ENCODE measurements at regions not wholly inside any gene's neighbourhood (a gene's known extent, or its start where the extent isn't known, plus 50 kb on each side); places are given as distances from the start of the nearest gene placed in this dataset.

DNA sequence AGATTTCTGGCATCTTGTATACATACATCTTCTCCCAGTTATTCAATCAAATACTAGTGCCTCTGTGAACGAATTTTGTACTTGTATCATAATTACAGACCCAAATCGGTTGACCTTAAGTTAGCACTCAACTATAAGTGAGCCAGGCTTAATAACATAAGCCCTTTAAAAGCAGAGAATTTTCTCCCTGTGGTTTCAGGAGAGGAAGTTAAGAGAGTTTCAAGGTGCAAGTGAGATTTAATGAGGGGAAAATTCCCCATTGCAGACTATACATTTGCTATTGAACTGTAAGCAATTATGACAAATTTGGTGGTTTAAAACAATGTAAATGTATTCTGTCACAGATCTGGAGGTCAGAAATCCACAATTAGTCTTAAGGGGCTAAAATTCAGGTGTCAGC lies 261.9 kb upstream of the NREP start:
- H3K79me2 ChIP-seq: no peaks in the 10 kb centered on the region
- no peak for TF ChIP-seq EZH2 (IDR thresholded peaks at IDR 0.05; ENCODE audit: borderline replicate concordance)
- TF ChIP-seq, protein P1, sequence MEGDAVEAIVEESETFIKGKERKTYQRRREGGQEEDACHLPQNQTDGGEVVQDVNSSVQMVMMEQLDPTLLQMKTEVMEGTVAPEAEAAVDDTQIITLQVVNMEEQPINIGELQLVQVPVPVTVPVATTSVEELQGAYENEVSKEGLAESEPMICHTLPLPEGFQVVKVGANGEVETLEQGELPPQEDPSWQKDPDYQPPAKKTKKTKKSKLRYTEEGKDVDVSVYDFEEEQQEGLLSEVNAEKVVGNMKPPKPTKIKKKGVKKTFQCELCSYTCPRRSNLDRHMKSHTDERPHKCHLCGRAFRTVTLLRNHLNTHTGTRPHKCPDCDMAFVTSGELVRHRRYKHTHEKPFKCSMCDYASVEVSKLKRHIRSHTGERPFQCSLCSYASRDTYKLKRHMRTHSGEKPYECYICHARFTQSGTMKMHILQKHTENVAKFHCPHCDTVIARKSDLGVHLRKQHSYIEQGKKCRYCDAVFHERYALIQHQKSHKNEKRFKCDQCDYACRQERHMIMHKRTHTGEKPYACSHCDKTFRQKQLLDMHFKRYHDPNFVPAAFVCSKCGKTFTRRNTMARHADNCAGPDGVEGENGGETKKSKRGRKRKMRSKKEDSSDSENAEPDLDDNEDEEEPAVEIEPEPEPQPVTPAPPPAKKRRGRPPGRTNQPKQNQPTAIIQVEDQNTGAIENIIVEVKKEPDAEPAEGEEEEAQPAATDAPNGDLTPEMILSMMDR (IDR thresholded peaks at IDR 0.05; ENCODE audit: poor library complexity): no peak
- TF ChIP-seq EZH2phosphoT487 (IDR thresholded peaks at IDR 0.05; ENCODE audit: low read depth, severe bottlenecking, unreplicated experiment): no peak
- no peak overlapping the region for H3K27ac ChIP-seq
- H3K27me3 ChIP-seq: no peaks in the 10 kb centered on the region
- H3K4me1 ChIP-seq (ENCODE audit: insufficient read depth): no peaks in the 10 kb centered on the region
- no peak overlapping the region for H3K4me3 ChIP-seq
- H3K9me2 ChIP-seq (replicated peaks; ENCODE audit: insufficient read depth): no peaks in the 10 kb centered on the region
- WGBS (ENCODE audit: low lambda C conversion rate, missing lambda C conversion rate): 66% methylated on average over 2 of the region's 2 CpGs
- no peaks in the 10 kb centered on the region for H3K9me3 ChIP-seq (ENCODE audit: low read depth)
- no peak overlapping the region for H3K4me2 ChIP-seq
- H2AFZ ChIP-seq: no peak overlapping the region
- no peak for DNase-seq (ENCODE audit: low spot score)
- H4K20me1 ChIP-seq (ENCODE audit: insufficient read depth, poor library complexity, severe bottlenecking): no peaks in the 10 kb centered on the region
- no peaks in the 10 kb centered on the region for H3K36me3 ChIP-seq (replicated peaks; ENCODE audit: insufficient read depth, low read depth)

DNA sequence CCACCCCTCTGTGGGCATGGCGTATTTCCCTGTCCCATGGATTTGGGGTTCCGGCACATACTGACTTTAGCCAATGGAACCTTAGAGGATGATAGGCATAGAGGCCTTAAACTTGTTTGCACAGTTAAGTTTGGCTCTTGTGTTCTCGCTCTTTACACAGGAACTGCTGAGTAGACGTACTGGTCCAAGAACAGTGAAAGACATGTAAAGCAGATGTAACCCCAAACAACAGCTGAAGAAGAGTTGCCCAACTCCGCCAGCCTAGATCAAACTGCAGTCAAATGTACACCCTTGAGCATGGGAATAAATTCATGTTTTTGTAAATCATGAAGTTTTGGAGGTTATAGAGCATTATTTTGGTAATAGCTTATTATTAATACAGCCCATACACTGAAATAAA lies 260.0 kb upstream of the NREP start:
- H2AFZ ChIP-seq: no peak overlapping the region
- no peak for DNase-seq (ENCODE audit: low spot score)
- no peaks in the 10 kb centered on the region for H3K9me3 ChIP-seq (ENCODE audit: low read depth)
- H3K9me2 ChIP-seq (replicated peaks; ENCODE audit: insufficient read depth): no peaks in the 10 kb centered on the region
- H3K4me3 ChIP-seq: no peak overlapping the region
- H3K27me3 ChIP-seq: no peaks in the 10 kb centered on the region
- TF ChIP-seq EZH2phosphoT487 (IDR thresholded peaks at IDR 0.05; ENCODE audit: low read depth, severe bottlenecking, unreplicated experiment) (no peak), EZH2 (IDR thresholded peaks at IDR 0.05; ENCODE audit: borderline replicate concordance) (no peak)
- TF ChIP-seq, protein P1 (IDR thresholded peaks at IDR 0.05; ENCODE audit: poor library complexity): no peak
- 96% methylated on average over 5 of the region's 5 CpGs for WGBS (ENCODE audit: low lambda C conversion rate, missing lambda C conversion rate)
- H3K4me2 ChIP-seq: no peak overlapping the region
- H3K4me1 ChIP-seq (ENCODE audit: insufficient read depth): peaks cover 3% of the 10 kb centered on the region
- no peaks in the 10 kb centered on the region for H3K36me3 ChIP-seq (replicated peaks; ENCODE audit: insufficient read depth, low read depth)
- H3K27ac ChIP-seq: no peak overlapping the region
- no peaks in the 10 kb centered on the region for H4K20me1 ChIP-seq (ENCODE audit: insufficient read depth, poor library complexity, severe bottlenecking)
- H3K79me2 ChIP-seq: no peaks in the 10 kb centered on the region

DNA sequence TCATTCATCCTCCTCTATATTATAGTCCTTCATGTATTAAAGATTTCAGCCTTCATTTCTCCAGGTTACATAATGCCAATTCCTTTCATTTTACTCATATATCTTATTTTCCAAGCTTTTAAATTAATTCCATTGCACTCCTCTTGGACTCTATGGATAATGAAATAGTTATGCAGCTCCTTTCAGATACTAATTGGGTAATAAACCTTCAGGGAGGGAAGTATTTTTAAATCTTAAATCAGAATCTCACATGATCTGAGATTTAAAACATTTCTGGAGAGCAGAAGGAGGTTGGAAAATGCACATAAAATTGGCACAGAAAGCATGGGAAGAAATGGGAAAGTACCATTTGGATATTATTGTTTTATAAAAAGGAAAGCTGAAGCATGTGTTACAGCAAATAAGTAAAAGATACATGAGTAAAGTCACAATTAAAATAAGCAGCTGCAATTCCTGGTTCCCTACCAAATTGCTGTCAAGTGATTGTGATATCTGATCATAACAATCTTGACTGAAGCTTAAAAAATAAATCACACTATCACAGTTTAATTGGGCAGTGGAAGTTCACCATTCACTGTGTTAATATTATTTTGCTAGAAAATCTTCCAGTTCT lies 257.9 kb upstream of the NREP start:
- Histone ChIP-seq H3K4me1 (ENCODE audit: insufficient read depth) (peaks cover 8% of the 10 kb centered on the region), H3K9me2 (replicated peaks; ENCODE audit: insufficient read depth) (no peaks in the 10 kb centered on the region), H3K4me2 (no peak overlapping the region), H2AFZ (no peak overlapping the region), H3K36me3 (replicated peaks; ENCODE audit: insufficient read depth, low read depth) (no peaks in the 10 kb centered on the region), H4K20me1 (ENCODE audit: insufficient read depth, poor library complexity, severe bottlenecking) (no peaks in the 10 kb centered on the region), H3K27me3 (no peaks in the 10 kb centered on the region), H3K9me3 (ENCODE audit: low read depth) (no peaks in the 10 kb centered on the region), H3K79me2 (no peaks in the 10 kb centered on the region), H3K4me3 (no peak overlapping the region), H3K27ac (no peak overlapping the region)
- TF ChIP-seq, protein P1 (IDR thresholded peaks at IDR 0.05; ENCODE audit: poor library complexity): no peak
- TF ChIP-seq EZH2 (IDR thresholded peaks at IDR 0.05; ENCODE audit: borderline replicate concordance) (no peak), EZH2phosphoT487 (IDR thresholded peaks at IDR 0.05; ENCODE audit: low read depth, severe bottlenecking, unreplicated experiment) (no peak)
- DNase-seq (ENCODE audit: low spot score): no peak

DNA sequence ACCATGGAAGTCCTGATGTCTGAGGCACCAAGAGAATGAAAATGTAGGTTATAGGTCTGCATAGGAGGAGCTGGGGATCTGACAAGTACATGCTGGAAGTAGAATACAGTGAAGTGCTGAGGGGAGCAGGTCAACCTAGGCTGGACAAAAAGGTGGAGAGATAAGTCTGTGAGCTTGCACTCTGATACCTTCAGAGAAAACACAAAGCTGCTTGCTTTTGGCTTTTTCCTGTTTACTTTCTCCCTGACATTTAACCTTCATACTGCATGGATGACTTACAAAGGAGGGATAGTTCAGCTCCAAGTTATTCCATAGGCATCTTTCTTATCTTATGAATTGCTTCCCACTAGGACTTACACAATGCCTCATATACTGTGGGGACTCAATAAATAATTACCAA lies 256.7 kb upstream of the NREP start:
- Histone ChIP-seq H2AFZ (no peak overlapping the region), H3K9me2 (replicated peaks; ENCODE audit: insufficient read depth) (no peaks in the 10 kb centered on the region), H3K4me1 (ENCODE audit: insufficient read depth) (peaks cover 8% of the 10 kb centered on the region), H3K36me3 (replicated peaks; ENCODE audit: insufficient read depth, low read depth) (no peaks in the 10 kb centered on the region), H3K4me2 (no peak overlapping the region), H3K4me3 (no peak overlapping the region), H3K9me3 (ENCODE audit: low read depth) (no peaks in the 10 kb centered on the region), H4K20me1 (ENCODE audit: insufficient read depth, poor library complexity, severe bottlenecking) (no peaks in the 10 kb centered on the region), H3K27ac (no peak overlapping the region), H3K27me3 (no peaks in the 10 kb centered on the region), H3K79me2 (no peaks in the 10 kb centered on the region)
- DNase-seq (ENCODE audit: low spot score): no peak
- TF ChIP-seq EZH2 (IDR thresholded peaks at IDR 0.05; ENCODE audit: borderline replicate concordance) (no peak), EZH2phosphoT487 (IDR thresholded peaks at IDR 0.05; ENCODE audit: low read depth, severe bottlenecking, unreplicated experiment) (no peak)
- TF ChIP-seq, protein P1 (IDR thresholded peaks at IDR 0.05; ENCODE audit: poor library complexity): no peak
